ENCODE measurements at regions not wholly inside any gene's neighbourhood (a gene's known extent, or its start where the extent isn't known, plus 50 kb on each side); places are given as distances from the start of the nearest gene placed in this dataset.

- DNase-seq (ENCODE audit: low read depth, low spot score) (no peak), ATAC-seq (no peak)
- H4K20me1 ChIP-seq (ENCODE audit: insufficient read depth): no peaks in the 10 kb centered on the region
- no peaks in the 10 kb centered on the region for H3K9me3 ChIP-seq (ENCODE audit: control insufficient read depth in 1 of 2, insufficient read depth in 1 of 2, low read depth in 1 of 2, low read length in 2 of 2)
- BruUV-seq (replicated peaks): no TSS peak
- H3K4me2 ChIP-seq (ENCODE audit: low read length): no peak overlapping the region
- no peak for TF ChIP-seq POLR2A (IDR thresholded peaks at IDR 0.05; ENCODE audit: borderline replicate concordance, extremely low read depth, insufficient read depth, insufficient read length)
- TF ChIP-seq MAX (IDR thresholded peaks at IDR 0.05): no peak
- TF ChIP-seq EZH2 (IDR thresholded peaks at IDR 0.05): no peak
- RAD21 ChIA-PET (ENCODE audit: low non-redundant PET in 1 of 2, low total read pairs in 2 of 2, uncharacterized antibody in 2 of 2, unreplicated experiment in 2 of 2): no interaction called here
- intact Hi-C loops (cut with micrococcal nuclease): no loop called here
- POLR2A ChIA-PET: no interaction called here
- no peaks in the 10 kb centered on the region for H3K27me3 ChIP-seq (ENCODE audit: insufficient read depth, low read length)
- H3K4me1 ChIP-seq (ENCODE audit: control insufficient read depth in 1 of 2, insufficient read depth in 2 of 2, low read length in 2 of 2): no peaks in the 10 kb centered on the region
- no peak overlapping the region for H2AFZ ChIP-seq (ENCODE audit: low read depth, low read length, poor library complexity, severe bottlenecking)
- no peak overlapping the region for H3K27ac ChIP-seq (ENCODE audit: low read depth, low read length)
- no peak overlapping the region for H3K4me3 ChIP-seq (replicated peaks in 1 of 2; ENCODE audit: low read depth in 1 of 2, low read length in 2 of 2)
- H3K9me2 ChIP-seq (ENCODE audit: insufficient read depth): no peaks in the 10 kb centered on the region
- no peak overlapping the region for H3K9ac ChIP-seq (ENCODE audit: low read length)
- H3K36me3 ChIP-seq (ENCODE audit: control insufficient read depth in 1 of 2, insufficient read depth in 2 of 2, low read length in 2 of 2): no peaks in the 10 kb centered on the region
- CTCF ChIA-PET: no interaction called here
- H3K79me2 ChIP-seq (ENCODE audit: insufficient read depth, low read length): no peaks in the 10 kb centered on the region
Measured at GRCh38 chr4:180861651-180862050, 1381.6 kb upstream of the TENM3 start.

GRCh38 chr4:180866933-180867643, 1376.1 kb upstream of the TENM3 start:
- Histone ChIP-seq H3K36me3 (ENCODE audit: control insufficient read depth in 1 of 2, insufficient read depth in 2 of 2, low read length in 2 of 2) (no peaks in the 10 kb centered on the region), H3K4me1 (ENCODE audit: control insufficient read depth in 1 of 2, insufficient read depth in 2 of 2, low read length in 2 of 2) (no peaks in the 10 kb centered on the region), H3K4me2 (ENCODE audit: low read length) (no peak overlapping the region), H3K9ac (ENCODE audit: low read length) (no peak overlapping the region), H3K27ac (ENCODE audit: low read depth, low read length) (no peak overlapping the region), H3K9me3 (ENCODE audit: control insufficient read depth in 1 of 2, insufficient read depth in 1 of 2, low read depth in 1 of 2, low read length in 2 of 2) (no peaks in the 10 kb centered on the region), H3K9me2 (ENCODE audit: insufficient read depth) (no peaks in the 10 kb centered on the region), H4K20me1 (ENCODE audit: insufficient read depth) (no peaks in the 10 kb centered on the region), H3K79me2 (ENCODE audit: insufficient read depth, low read length) (no peaks in the 10 kb centered on the region), H3K4me3 (replicated peaks in 1 of 2; ENCODE audit: low read depth in 1 of 2, low read length in 2 of 2) (no peak overlapping the region), H3K27me3 (ENCODE audit: insufficient read depth, low read length) (no peaks in the 10 kb centered on the region), H2AFZ (ENCODE audit: low read depth, low read length, poor library complexity, severe bottlenecking) (no peak overlapping the region)
- POLR2A ChIA-PET: no interaction called here
- DNase-seq (ENCODE audit: low read depth, low spot score) (no peak), ATAC-seq (no peak)
- CTCF ChIA-PET: no interaction called here
- RAD21 ChIA-PET (ENCODE audit: low non-redundant PET in 1 of 2, low total read pairs in 2 of 2, uncharacterized antibody in 2 of 2, unreplicated experiment in 2 of 2): no interaction called here
- intact Hi-C loops (cut with micrococcal nuclease): no loop called here
- no TSS peak for BruUV-seq (replicated peaks)
- TF ChIP-seq EGR1 (IDR thresholded peaks at IDR 0.05; ENCODE audit: low read depth): no peak
- no peak for TF ChIP-seq SRF (IDR thresholded peaks at IDR 0.05; ENCODE audit: low read depth)
- no peak for TF ChIP-seq FOSL1 (IDR thresholded peaks at IDR 0.05; ENCODE audit: low read depth)
- TF ChIP-seq ZBTB33 (IDR thresholded peaks at IDR 0.05; ENCODE audit: extremely low read depth, insufficient replicate concordance, low read length): no peak
- TF ChIP-seq MAX (IDR thresholded peaks at IDR 0.05): no peak
- TF ChIP-seq SIN3A (IDR thresholded peaks at IDR 0.05; ENCODE audit: low read depth): no peak
- TF ChIP-seq EZH2 (IDR thresholded peaks at IDR 0.05): no peak
- no peak for TF ChIP-seq JUND (IDR thresholded peaks at IDR 0.05)
- TF ChIP-seq RAD21 (IDR thresholded peaks at IDR 0.05; ENCODE audit: low read depth): no peak
- no peak for TF ChIP-seq ATF3 (IDR thresholded peaks at IDR 0.05)
- no peak for TF ChIP-seq REST (IDR thresholded peaks at IDR 0.05; ENCODE audit: low read depth)
- TF ChIP-seq ELF1 (IDR thresholded peaks at IDR 0.05; ENCODE audit: borderline replicate concordance, low read depth): no peak
- TF ChIP-seq TCF7L2 (IDR thresholded peaks at IDR 0.05; ENCODE audit: borderline replicate concordance, extremely low read depth, insufficient read depth, insufficient read length): no peak
- TF ChIP-seq ZNF274 (IDR thresholded peaks at IDR 0.05; ENCODE audit: low read depth, low read length): no peak

All from HCT116 (cell line).